PC-3 (cell line): ENCODE measurements at regions not wholly inside any gene's neighbourhood (a gene's known extent, or its start where the extent isn't known, plus 50 kb on each side); places are given as distances from the start of the nearest gene placed in this dataset.

Source experiments
- CTCF ChIP-seq: fragments of 300-600 bp; sonication (generic); conservative IDR thresholded peaks from 2 replicates; pipeline ENCODE4 v1.5.1; 2017; ENCODE audit warnings: antibody characterized with exemption, low read depth, mild to moderate bottlenecking, low read length
- EZH2 ChIP-seq: fragments of 300-600 bp; sonication (generic); IDR thresholded peaks from one replicate; pipeline ENCODE4 v1.6.1; 2017; ENCODE audit warnings: antibody characterized with exemption, mild to moderate bottlenecking, low read length; ENCODE audit not compliant: unreplicated experiment
- EZH2phosphoT487 ChIP-seq: fragments of 300-600 bp; sonication (generic); IDR thresholded peaks from 2 replicates; pipeline ENCODE4 v1.6.1; 2018; ENCODE audit warnings: mild to moderate bottlenecking, antibody characterized with exemption, low read length, borderline replicate concordance

- TF ChIP-seq EZH2phosphoT487: no peak
- TF ChIP-seq CTCF: no peak
- no peak for TF ChIP-seq EZH2
These were observed 89.6 kb downstream of the ARF6 start for GRCh38 chr14:49982501-49982951.
